K562 (cell line): ENCODE measurements at regions not wholly inside any gene's neighbourhood (a gene's known extent, or its start where the extent isn't known, plus 50 kb on each side); places are given as distances from the start of the nearest gene placed in this dataset.

Experiments
- ATAC-seq: fragments of 200-7000 bp; cut with Tn5 transposase; 3 replicates; pipeline ENCODE4 v1.9.1; 2020; ENCODE audit warnings: moderate library complexity
- BruUV-seq: library from RNA; stranded (reverse); fragments of 400-500 nt; replicated peaks from 2 replicates; lab custom pipeline; 2021; lab: Mats Ljungman, UMichigan
- CTCF ChIA-PET: fragments of 300-600 bp; formaldehyde crosslinking; extraction: SDS; loops from one replicate; lab custom pipeline; 2021; ENCODE audit warnings: low intra/inter-chr PET ratio; lab: Yijun Ruan, JAX
- POLR2A ChIA-PET: fragments of 300-600, 350-650 bp; sonication (Branson Sonifier 250); formaldehyde crosslinking; extraction: SDS; loops from one replicate; lab custom pipeline; 2021; ENCODE audit warnings: antibody characterized with exemption, inconsistent platforms; lab: Yijun Ruan, JAX
- DNase-seq, 4 experiments: peaks; one replicate each; pipeline versions ENCODE4 v3.0.0 to v3.0.0-alpha.2; 2011 to 2018; ENCODE audit warnings: low spot score in 3 of 4, mixed read lengths in 3 of 4; ENCODE audit errors: extremely low read depth in 1 of 4
- FAIRE-seq: peaks from 2 replicates; lab custom pipeline; 2011; peaks lifted over from hg19 to GRCh38; lab: Jason Lieb, UNC
- H2AFZ ChIP-seq: 2 replicates; pipeline ENCODE4 v1.6.0; 2011; ENCODE audit warnings: low read depth, low read length, control low read depth, inconsistent platforms
- H3K27ac ChIP-seq: fragments of 200-600 bp; 3 replicates; pipeline ENCODE4 v1.8.0; 2011; ENCODE audit warnings: low read depth, mild to moderate bottlenecking, control low read depth, inconsistent platforms, low read length, moderate library complexity, mixed read lengths; ENCODE audit errors: extremely low read depth
- H3K27me3 ChIP-seq, 2 experiments: fragments of 300-600 bp in 1 of 2; 2 replicates in 1 of 2; 3 replicates in 1 of 2; pipeline versions ENCODE4 v1.6.0 to v1.8.0; 2011; ENCODE audit warnings: inconsistent platforms in 2 of 2, low read length in 2 of 2, mild to moderate bottlenecking in 1 of 2, mixed read lengths in 1 of 2, moderate library complexity in 1 of 2; ENCODE audit not compliant: control insufficient read depth in 2 of 2, insufficient read depth in 2 of 2
- H3K36me3 ChIP-seq: fragments of 300-600 bp; 3 replicates; pipeline ENCODE4 v1.8.0; 2011; ENCODE audit warnings: mild to moderate bottlenecking, low read length, inconsistent platforms; ENCODE audit not compliant: control insufficient read depth, insufficient read depth
- H3K4me1 ChIP-seq, 2 experiments: fragments of 200-600 bp in 1 of 2; replicated peaks in 1 of 2; 2 replicates in 1 of 2; 3 replicates in 1 of 2; pipeline versions ENCODE4 v1.5.1 to v1.8.0; 2011; ENCODE audit warnings: inconsistent platforms in 2 of 2, low read length in 2 of 2, mild to moderate bottlenecking in 1 of 2, mixed read lengths in 1 of 2, moderate library complexity in 1 of 2; ENCODE audit not compliant: control insufficient read depth in 2 of 2, insufficient read depth in 2 of 2
- H3K4me2 ChIP-seq: 2 replicates; pipeline ENCODE4 v1.6.1; 2011; ENCODE audit warnings: low read length, control low read depth, inconsistent platforms, mixed read lengths; ENCODE audit not compliant: insufficient read depth
- H3K4me3 ChIP-seq: fragments of 200-600 bp; sonication (generic), shearing (Covaris generic); 2 replicates; pipeline ENCODE4 v1.5.1; 2016; ENCODE audit warnings: control low read depth, inconsistent platforms
- H3K79me2 ChIP-seq: fragments of 200-600 bp; 3 replicates; pipeline ENCODE4 v1.8.0; 2011; ENCODE audit warnings: low read length, inconsistent platforms; ENCODE audit not compliant: control insufficient read depth, insufficient read depth
- H3K9ac ChIP-seq, 2 experiments: 2 replicates each; pipeline versions ENCODE4 v1.6.0 to v1.6.1; 2011; ENCODE audit warnings: low read depth in 2 of 2, low read length in 2 of 2, control low read depth in 1 of 2, inconsistent platforms in 1 of 2, mild to moderate bottlenecking in 1 of 2, mixed read lengths in 1 of 2; ENCODE audit not compliant: insufficient read depth in 1 of 2
- H3K9me1 ChIP-seq: one replicate; pipeline ENCODE4 v1.6.0; 2011; ENCODE audit warnings: inconsistent platforms, mild to moderate bottlenecking, low read length, moderate library complexity; ENCODE audit not compliant: control insufficient read depth, insufficient read depth
- H3K9me3 ChIP-seq: replicated peaks from 2 replicates; pipeline ENCODE4 v1.5.1; 2011; ENCODE audit warnings: low read depth, low read length, inconsistent platforms; ENCODE audit not compliant: control insufficient read depth, insufficient read depth
- H4K20me1 ChIP-seq: replicated peaks from 2 replicates; pipeline ENCODE4 v1.6.1; 2011; ENCODE audit warnings: low read length, inconsistent platforms, mixed read lengths; ENCODE audit not compliant: control insufficient read depth, insufficient read depth
- BCLAF1 ChIP-seq, 2 experiments: fragments of 450-650 bp in 1 of 2; IDR thresholded peaks; 2 replicates each; pipeline ENCODE4 v1.6.1; 2011 to 2017; ENCODE audit warnings: low read depth in 2 of 2, antibody characterized with exemption in 1 of 2, borderline replicate concordance in 1 of 2, low read length in 1 of 2, mild to moderate bottlenecking in 1 of 2, mixed read lengths in 1 of 2; ENCODE audit not compliant: control insufficient read depth in 1 of 2
- COPS2 ChIP-seq: fragments of 450-650 bp; conservative IDR thresholded peaks from 2 replicates; pipeline ENCODE4 v1.6.1; 2016; ENCODE audit warnings: mild to moderate bottlenecking, moderate library complexity
- CXXC5 ChIP-seq: fragments of 250-450 bp; sonication (Bioruptor Pico); IDR thresholded peaks from 2 replicates; pipeline ENCODE4 v1.8.0; 2022; ENCODE audit warnings: inconsistent platforms, mild to moderate bottlenecking, moderate library complexity
- KDM1A ChIP-seq, 2 experiments: fragments of 450-650 bp; IDR thresholded peaks; 2 replicates each; pipeline ENCODE4 v1.6.1; 2016; ENCODE audit warnings: mild to moderate bottlenecking in 2 of 2
- LEF1 ChIP-seq: fragments of 450-650 bp; IDR thresholded peaks from 2 replicates; pipeline ENCODE4 v1.6.1; 2016; ENCODE audit warnings: mild to moderate bottlenecking
- MEF2A ChIP-seq: IDR thresholded peaks from 2 replicates; pipeline ENCODE4 v1.6.1; 2011; ENCODE audit warnings: low read depth, mild to moderate bottlenecking, low read length, moderate library complexity; ENCODE audit not compliant: control insufficient read depth
- SIX5 ChIP-seq, 2 experiments: IDR thresholded peaks; 2 replicates each; pipeline ENCODE4 v1.6.1; 2011; ENCODE audit warnings: low read length in 2 of 2, borderline replicate concordance in 1 of 2, low read depth in 1 of 2, mild to moderate bottlenecking in 1 of 2, moderate library complexity in 1 of 2; ENCODE audit not compliant: insufficient read depth in 1 of 2
- TEAD2 ChIP-seq: fragments of 450-650 bp; IDR thresholded peaks from 2 replicates; pipeline ENCODE4 v1.6.1; 2016; ENCODE audit warnings: missing genetic modification characterization, control low read depth, missing compliant biosample characterization
- TEAD4 ChIP-seq, 2 experiments: sonication (generic) in 1 of 2; formaldehyde crosslinking in 1 of 2; IDR thresholded peaks; 2 replicates each; pipeline versions ENCODE4 v1.6.1 to v1.8.0; 2012 to 2022; ENCODE audit warnings: borderline replicate concordance in 1 of 2, inconsistent platforms in 1 of 2, low read length in 1 of 2, mild to moderate bottlenecking in 1 of 2, missing genetic modification reagents in 1 of 2
- ZNF239 ChIP-seq: fragments of 250-450 bp; sonication (Bioruptor Pico); IDR thresholded peaks from 2 replicates; pipeline ENCODE4 v1.4.0; 2020; ENCODE audit warnings: mild to moderate bottlenecking
- ZNF407 ChIP-seq: fragments of 450-650 bp; IDR thresholded peaks from 2 replicates; pipeline ENCODE4 v1.6.1; 2016; ENCODE audit warnings: low read depth
- ZNF436 ChIP-seq: fragments of 250-450, 450-650 bp; sonication (Bioruptor Pico); formaldehyde crosslinking; IDR thresholded peaks from 2 replicates; pipeline ENCODE4 v1.7.0; 2020; ENCODE audit warnings: mild to moderate bottlenecking
- ZSCAN32 ChIP-seq: fragments of 450-650 bp; formaldehyde crosslinking; IDR thresholded peaks from 2 replicates; pipeline ENCODE4 v1.4.0; 2020; ENCODE audit warnings: mild to moderate bottlenecking, moderate library complexity
- WGBS: fragments of 100-300 bp; shearing (Covaris generic); methylation state at CpG from one replicate; pipeline ENCODE4 v1.1.6; 2016; ENCODE audit warnings: low coverage, mixed read lengths; ENCODE audit not compliant: insufficient coverage; ENCODE audit errors: missing lambda C conversion rate; 5-methylcytosine and 5-hydroxymethylcytosine counted together
- in situ Hi-C: fragments of 300-500 bp; cut with MboI; formaldehyde crosslinking; loops from 4 replicates; pipeline ENCODE4 v1.15.0; 2018; ENCODE audit warnings: inconsistent platforms, mixed read lengths
- intact Hi-C: fragments of 100-400 bp; cut with micrococcal nuclease; formaldehyde crosslinking; loops from 2 replicates; pipeline ENCODE4 v1.14.2; 2022

GRCh38 chr10:47056247-47056510 lies 145.0 kb downstream of the PTPN20 start:
- no peaks in the 10 kb centered on the region for H3K9me1 ChIP-seq
- peaks cover 13% of the 10 kb centered on the region; the same call in 1 of the 2 replicates for H4K20me1 ChIP-seq
- no peak overlapping the region for H3K9ac ChIP-seq
- no peak overlapping the region for H3K27ac ChIP-seq
- ChIA-PET POLR2A (no interaction called here), CTCF (no interaction called here)
- whole genome bisulfite sequencing: 0% methylated on average over 1 of the region's 1 CpG
- ATAC-seq (no peak), DNase-seq (no peak), FAIRE-seq (no peak)
- no peaks in the 10 kb centered on the region for H3K79me2 ChIP-seq
- no peaks in the 10 kb centered on the region for H3K4me1 ChIP-seq
- H3K9me3 ChIP-seq: no peaks in the 10 kb centered on the region
- no peaks in the 10 kb centered on the region for H3K36me3 ChIP-seq
- in situ Hi-C loops (no loop called here), intact Hi-C loops (no loop called here)
- BruUV-seq: no TSS peak
- H3K27me3 ChIP-seq: peaks cover 40 to 60% of the 10 kb centered on the region in 2 experiments
- no peak overlapping the region for H2AFZ ChIP-seq
- no peak overlapping the region for H3K4me2 ChIP-seq
- H3K4me3 ChIP-seq: no peak overlapping the region
- TF ChIP-seq ZNF239 (CRISPR knock-in tag): no peak
- TF ChIP-seq LEF1: no peak
- no peak for TF ChIP-seq MEF2A
- TF ChIP-seq ZNF436 (CRISPR knock-in tag): no peak
- no peak for TF ChIP-seq TEAD4 (IDR thresholded peaks at IDR 0.05; ENCODE audit: low read length)
- TF ChIP-seq TEAD4 (CRISPR knock-in tag; IDR thresholded peaks at IDR 0.05; ENCODE audit: borderline replicate concordance): no peak
- TF ChIP-seq BCLAF1 (IDR thresholded peaks at IDR 0.05; ENCODE audit: borderline replicate concordance in 1 of 2, control insufficient read depth in 1 of 2, low read depth in 2 of 2, low read length in 1 of 2): no peak
- TF ChIP-seq COPS2: no peak
- no peak for TF ChIP-seq TEAD2 (tag)
- TF ChIP-seq ZNF407: no peak
- no peak for TF ChIP-seq SIX5 (IDR thresholded peaks at IDR 0.05; ENCODE audit: borderline replicate concordance in 1 of 2, insufficient read depth in 1 of 2, low read depth in 1 of 2, low read length in 2 of 2)
- no peak for TF ChIP-seq KDM1A (IDR thresholded peaks at IDR 0.05)
- TF ChIP-seq ZSCAN32 (CRISPR knock-in tag): no peak
- TF ChIP-seq CXXC5: no peak
